Fibroblast of skin of left quadriceps (primary cell): ENCODE measurements at regions not wholly inside any gene's neighbourhood (a gene's known extent, or its start where the extent isn't known, plus 50 kb on each side); places are given as distances from the start of the nearest gene placed in this dataset.
"Not testable (repeated sequence)": the region's sequence is repeated elsewhere in the genome, so short reads cannot be mapped to it uniquely, and the experiment has no call there.

Experiments
- DNase-seq, 2 experiments: peaks; one replicate each; pipeline ENCODE4 v3.0.0-alpha.2; 2013; ENCODE audit warnings: low read depth in 2 of 2

DNA sequence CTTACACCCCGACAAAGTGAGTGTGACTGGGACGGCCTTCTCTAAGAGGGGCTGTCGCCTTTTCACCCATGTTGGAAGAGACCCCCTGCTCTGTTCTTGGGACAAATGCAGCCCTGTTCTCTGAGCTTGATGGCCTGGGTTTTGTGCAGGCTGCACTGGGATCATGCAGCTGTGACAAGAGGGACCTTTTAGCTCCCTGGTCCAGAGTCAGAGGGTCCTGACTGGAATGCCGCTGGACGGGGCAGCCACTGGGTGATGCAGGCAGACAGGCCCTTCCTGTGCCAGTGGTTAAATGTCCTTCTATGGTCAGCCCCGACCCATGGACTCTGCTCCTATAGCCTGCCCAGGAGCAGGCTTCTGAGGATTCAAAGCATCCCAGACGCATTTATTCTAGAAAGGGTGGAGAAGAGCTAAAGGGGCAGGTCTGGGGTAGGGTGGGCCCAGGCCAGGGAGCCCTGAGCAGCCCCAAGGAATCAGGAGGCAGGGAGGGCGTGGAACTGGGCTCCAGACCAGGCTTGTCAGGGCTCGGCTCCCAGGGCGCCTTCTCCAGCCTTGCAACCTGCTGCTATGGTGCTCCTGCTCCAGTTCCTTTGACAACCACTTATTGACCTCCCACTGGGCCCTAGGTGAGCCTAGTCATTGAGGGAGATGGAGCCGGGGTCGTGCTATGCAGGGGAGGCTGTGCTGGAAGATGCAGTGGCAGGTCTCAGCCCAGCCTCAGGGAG lies 277.9 kb upstream of the HS6ST1 start:
- no peak for DNase-seq

DNA sequence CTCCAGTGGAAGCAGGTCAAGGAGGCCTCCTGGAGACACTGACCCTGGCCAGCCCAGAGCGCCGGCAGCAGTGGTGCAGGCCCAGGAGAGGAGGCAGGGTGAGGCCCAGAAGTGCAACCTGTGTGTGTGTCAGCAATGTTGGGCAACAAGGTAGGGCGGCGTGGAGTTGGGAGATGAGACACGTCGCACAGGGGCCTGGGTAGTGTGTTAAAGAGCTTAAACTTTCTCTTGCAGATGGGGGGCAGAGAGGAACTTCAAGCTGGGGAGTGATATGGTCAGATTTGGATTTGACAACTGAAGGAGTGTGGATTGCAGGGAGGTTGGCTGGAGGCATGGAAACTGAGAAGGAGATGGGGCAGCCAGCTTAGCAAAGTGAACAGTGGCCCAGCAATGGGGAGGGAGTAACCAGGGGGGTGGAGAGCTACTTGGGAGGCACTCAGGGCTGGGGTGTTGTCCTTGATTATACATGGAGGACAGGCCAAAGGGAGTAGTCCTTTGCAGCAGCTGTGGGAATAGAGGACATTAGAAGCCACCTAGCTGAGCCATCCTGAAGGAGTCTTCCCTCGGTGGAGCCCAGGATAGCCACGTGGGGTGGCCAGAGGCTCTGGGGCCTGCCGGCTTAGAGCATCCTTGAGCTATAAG lies 278.6 kb upstream of the HS6ST1 start:
- DNase-seq, result no peak

GRCh38 chr2:128598260-128598659 lies 279.6 kb upstream of the HS6ST1 start:
- not testable (repeated sequence) for DNase-seq

DNA sequence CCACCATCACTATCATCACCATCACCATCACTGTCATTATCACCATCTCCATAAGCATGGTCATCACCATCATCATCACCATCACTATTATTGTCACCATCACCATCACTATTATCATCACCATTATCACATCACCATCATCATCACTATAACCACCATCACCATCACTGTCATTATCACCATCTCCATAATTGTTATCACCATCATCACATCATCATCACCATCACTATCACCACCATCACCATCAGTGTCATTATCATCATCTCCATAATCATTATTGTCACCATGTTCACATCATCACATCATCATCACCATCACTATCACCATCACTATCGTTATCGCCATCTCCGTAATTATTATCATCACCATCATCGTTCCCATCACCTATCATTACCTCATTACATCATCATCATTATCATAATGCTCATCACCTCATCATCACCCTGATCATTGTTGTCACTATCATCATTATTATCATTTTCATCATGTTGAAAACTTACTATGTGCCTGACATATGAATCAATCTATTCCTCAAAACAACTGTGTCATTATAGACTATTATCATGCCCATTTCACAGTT lies 280.3 kb upstream of the HS6ST1 start:
- DNase-seq, result no peak

GRCh38 chr2:128599700-128600099 lies 281.0 kb upstream of the HS6ST1 start:
- DNase-seq, result no peak

DNA sequence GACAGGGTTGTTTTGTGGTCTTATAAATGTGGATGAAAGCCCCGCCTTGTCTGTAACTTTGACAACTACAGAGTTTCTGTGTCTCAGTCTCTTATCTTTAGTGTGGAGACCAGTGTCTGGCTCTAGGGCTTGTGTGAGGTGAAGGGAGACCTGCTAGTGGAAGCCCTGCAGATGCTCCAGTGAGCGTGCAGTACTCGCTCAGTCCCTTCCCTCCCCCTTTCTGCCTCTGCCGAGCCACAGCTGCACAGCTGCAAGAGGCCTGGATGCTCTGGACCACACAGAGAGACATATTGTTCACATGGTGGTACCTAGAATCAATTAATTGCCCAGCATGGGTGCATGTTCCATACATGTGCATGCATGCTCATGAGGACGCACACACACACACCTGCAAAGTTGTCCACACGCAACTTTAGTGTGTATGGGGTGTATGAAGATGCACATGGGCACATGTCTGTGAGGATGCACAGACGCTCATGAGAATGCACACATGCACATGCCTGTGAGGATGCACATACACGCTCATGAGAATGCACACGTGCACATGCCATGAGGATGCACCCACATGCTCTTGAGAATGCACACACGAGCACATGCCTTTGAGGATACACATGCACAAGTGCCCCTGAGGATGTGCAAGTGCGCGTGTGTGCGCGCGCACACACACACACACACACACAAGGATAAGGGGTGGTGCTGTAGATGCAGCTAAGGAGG lies 282.1 kb upstream of the HS6ST1 start:
- DNase-seq, result no peak

DNA sequence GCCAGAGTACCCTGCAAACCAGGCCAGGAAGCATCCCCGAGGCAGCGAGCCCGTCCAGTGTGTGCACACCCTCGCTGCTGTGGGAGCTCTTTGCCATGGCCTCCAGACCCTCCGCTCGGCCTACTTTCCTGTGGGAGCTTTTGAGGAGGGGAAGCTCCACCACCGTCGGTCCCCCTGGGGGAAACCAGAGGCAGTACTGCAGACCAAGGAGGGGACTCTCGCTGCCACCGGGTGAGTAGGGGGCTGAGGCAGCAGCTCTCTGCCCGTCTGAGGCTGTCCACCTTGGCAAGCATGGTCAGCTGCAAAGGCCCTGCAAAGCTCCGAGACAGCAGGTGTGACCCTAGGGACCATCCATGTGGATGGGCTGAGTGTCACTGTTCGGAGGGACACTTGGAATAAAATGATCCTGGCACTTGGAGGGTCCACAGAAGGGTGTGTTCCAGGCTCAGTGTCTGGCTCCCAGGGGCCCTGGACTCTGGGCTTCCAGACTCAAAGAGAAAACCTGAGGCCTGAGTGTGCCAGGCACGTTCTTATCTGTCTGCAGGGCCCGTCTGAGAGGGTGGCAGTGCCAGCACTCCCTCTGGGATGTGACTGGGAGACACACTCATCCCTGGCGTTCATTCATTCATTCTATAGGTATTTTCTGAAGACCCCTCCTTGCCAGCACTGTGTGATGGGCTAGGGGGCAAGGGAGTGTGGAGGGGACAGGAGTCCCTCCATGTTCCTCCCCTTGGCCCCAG lies 282.8 kb upstream of the HS6ST1 start:
- DNase-seq, result no peak

DNA sequence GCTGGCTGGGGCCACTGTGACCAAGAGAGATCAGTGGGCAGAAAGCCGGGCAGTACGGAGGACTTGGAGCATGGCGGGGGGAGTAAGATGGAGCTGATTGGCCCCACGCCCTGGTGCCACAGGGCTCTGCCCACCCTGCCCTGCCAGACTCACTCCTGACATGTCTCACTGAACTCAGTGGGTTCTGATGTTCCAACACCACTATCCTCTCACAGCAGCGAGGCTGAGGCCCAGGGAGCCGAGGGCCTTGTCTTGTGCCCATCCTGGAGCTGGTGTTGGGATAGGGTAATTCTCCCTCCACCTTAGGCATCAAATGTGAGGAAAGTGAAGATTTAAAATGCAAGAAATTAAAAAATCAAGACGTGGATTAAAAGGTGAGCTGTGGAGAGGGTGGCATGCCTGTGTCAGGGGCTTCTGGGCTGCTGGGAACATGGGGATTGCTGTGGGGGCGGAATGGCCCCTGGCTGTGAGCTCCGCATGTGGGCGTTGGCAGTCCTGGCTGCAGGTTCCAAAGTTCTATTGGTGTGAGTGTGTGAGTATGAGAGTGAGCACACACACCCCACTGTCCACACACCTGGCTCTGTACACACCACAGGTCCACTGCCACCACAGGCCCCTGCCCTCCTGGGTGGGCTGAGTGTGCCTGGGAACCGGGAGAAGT lies 283.5 kb upstream of the HS6ST1 start:
- no peak for DNase-seq

DNA sequence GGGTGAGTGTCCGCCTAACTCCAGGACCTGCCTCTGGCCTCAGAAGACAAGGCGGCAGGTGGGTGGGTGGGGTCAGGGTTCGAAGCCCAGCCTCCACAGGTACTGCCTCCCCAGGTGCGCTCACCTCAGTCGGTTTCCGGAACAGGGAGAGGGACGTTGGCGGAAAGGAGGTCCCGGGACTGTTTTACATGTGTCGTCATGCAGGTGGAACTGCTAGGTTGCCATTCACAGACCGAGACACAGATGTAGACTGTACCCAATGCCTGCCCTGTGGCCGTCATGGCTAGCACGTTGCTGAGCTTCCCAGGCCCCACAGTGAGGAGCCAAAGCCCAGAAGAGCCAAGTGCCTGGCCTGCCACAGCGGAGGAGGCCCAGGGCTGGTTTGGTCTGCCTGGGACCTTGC lies 284.0 kb upstream of the HS6ST1 start:
- DNase-seq, result no peak

DNA sequence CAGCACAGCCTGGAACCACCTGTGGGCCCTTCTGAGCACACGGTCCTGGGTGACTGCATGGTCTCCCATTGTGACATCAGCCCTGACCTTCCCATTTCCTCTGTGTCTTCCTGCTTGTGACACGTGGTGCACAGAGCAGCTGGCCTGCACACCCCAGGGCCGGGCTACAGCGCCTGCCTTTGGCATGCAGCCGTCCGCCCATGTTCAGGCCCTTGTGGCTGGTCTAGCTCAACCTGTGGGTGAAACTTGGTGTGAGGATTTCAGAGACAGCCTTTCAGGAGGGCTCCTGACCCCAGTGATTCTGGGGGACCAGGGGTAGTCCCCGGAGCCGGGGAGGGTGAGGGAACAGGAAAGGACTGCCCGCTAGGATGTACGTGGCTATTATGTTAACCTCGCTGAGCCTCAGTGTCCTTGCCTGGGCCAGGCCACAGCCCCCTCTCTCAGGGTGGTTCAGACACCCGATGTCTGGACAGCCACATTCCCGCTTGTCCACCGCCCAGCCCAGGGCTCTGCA lies 284.8 kb upstream of the HS6ST1 start:
- DNase-seq, result no peak

GRCh38 chr2:128604045-128604444 lies 285.4 kb upstream of the HS6ST1 start:
- no peak for DNase-seq

GRCh38 chr2:128604581-128604980 lies 285.9 kb upstream of the HS6ST1 start:
- DNase-seq, result not testable (repeated sequence)

DNA sequence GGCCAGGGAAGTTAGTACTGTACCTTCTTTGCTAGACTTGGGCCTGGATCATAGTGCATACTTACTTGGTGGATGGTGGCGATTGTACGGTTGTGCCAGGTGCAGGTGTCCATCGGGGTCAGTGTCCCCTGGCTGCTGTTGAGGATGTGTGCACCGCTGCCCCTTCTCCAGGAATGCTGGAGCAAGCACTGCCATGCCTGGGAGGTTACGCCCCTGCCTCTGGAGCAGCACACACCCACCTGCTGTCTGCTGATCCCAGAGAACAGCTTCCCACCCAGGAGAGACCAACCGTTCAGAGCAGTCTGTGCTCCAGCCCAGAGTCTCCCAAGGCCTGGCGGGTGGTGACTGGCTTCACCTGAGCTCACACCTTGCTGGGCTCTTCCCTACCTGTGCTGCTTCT lies 286.8 kb upstream of the HS6ST1 start:
- no peak for DNase-seq

DNA sequence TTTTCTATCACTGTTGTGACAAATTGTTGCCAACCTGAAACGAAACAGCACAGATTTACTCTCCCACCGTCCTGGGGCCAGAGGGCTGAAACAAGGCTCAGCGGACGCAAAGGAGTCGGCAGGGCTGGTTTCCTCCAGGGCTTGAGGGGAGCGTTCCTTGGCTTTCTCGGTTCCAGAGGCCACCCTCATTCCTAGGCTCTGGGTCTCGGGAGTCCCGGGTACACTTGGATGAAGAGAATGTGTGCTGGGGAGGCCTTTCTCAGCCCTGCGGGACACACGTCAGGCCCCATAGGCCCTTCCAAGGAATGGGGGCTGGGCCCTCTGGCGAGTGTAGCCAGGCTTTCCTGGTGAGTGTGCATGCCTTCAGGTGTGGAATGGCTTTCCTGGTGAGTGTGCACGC lies 287.3 kb upstream of the HS6ST1 start:
- no peak for DNase-seq

DNA sequence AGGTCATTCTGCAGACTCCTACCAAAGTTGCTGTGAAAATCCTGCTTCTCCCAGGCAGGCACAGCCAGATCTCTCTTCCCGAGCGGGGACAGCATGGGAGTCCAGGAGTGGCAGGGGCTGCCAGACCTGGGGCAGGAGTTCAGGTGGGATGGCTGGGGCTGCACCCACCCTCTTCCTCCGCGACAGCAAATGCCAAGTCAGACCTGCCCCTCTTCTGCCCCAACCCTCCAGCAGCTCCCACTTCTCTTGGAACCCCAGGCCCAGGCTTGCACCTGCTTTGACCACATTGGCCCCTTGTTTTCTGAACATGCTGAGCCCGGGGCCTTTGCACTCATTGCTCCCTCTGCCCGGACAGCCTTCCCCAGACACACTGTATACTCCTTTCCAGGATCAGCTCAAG lies 288.2 kb upstream of the HS6ST1 start:
- no peak for DNase-seq

- no peak for DNase-seq
Measured at GRCh38 chr2:128607440-128607839, 288.8 kb upstream of the HS6ST1 start.

DNA sequence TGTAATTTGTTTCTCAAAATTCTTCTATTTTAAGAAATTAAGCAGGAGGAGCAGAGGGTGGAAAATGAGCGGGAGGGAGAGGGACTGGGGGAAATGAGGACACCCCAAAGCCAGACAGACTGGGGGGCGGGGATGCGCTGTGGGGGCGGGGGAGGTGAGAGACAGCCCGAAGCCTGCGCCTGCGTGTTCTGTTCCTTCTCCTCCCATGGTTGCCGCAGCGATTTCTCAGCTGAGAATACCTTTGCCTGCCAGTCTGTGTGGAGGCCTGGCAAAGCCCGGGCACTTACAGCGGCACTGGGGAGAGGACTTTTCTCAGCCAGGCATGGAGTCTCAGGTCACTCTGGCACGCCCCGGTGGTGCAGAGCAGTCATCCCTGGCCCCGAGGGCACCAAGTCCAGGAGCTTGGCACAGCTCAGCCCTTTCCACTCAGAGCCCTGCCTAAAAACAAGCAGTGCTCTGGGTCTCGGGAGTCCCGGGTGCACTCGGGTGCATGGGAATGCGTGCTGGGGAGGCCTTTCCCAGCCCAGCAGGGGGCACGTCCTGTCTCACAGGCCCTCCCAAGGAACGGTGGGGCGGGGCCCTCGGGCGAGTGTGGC lies 289.3 kb upstream of the HS6ST1 start:
- no peak for DNase-seq

DNA sequence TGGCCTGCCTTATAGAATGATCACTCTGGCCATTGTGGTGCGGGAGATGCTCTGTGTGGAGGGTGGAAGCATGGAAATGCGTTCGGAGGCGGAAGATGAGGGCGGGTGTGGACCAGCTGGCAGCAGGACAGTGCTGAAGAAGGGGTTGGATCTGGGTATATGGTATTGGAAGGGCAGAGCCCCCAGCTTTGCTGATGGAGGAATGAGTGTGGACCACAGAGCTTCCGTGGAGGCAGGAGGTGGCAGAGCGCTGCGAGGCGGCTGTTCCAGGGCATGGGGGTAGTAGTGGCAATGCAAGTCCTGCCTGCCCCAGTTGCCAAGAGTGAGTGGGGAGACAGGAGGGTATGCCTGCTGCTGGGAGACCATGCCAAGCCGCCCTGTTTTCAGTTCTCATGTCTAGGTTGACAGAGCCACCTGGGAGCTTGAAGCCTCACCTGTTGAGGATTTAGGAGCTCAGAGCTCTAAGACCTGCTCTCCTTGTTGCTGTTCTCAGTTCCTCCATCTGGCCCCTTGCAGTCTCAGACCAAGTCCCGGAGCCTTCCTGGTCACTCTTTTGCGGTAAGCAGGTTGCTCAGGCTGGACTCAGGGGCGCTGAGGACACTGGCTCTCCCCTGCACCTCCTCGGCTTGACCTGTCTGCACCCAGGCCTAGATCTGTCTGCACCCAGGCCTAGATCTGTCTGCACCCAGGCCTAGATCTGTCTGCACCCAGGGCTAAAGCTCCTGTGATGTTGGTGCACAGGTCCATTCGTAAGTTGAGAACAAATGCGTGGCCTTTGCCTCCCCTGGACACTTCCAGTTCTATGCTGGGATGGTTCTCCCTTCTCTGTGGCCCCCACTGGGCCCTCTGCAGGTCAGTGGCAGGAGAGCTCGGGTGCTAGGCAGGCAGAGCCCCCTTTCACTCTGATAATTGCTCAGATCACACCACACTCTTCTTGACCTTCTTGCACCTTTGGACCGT lies 290.5 kb upstream of the HS6ST1 start:
- DNase-seq, result no peak

DNA sequence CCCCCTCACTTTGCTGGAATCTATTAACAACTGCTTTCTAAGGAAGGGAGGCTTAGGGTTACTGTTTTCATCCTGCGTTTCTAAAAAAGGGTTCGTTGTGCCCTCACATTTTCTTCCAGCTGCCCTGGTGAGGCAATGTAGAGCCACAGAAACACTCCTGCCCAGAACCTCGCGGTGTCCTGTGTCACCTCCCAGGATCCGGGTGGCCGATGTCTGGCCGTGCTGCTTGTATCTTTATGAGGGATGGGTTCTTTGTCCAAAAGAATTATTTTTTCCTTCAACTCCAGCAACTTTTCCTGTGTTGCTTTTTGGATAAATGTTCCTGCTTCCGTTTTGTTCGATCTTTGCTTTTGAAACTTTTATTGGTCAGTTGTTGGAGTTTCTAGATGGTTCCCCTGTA lies 291.8 kb upstream of the HS6ST1 start:
- no peak for DNase-seq
